Lower lobe of right lung (tissue), 2 donors: ENCODE measurements at regions not wholly inside any gene's neighbourhood (a gene's known extent, or its start where the extent isn't known, plus 50 kb on each side); places are given as distances from the start of the nearest gene placed in this dataset.

Source experiments
- ATAC-seq, 2 donors: fragments of 200-7000 bp; cut with Tn5 transposase; one replicate each; pipeline ENCODE4 v1.9.1; 2020 to 2022; ENCODE audit warnings: mild to moderate bottlenecking in 2 of 2, moderate library complexity in 2 of 2
- DNase-seq: peaks from one replicate; pipeline ENCODE4 v3.0.0-alpha.2; 2020
- H3K27ac ChIP-seq: fragments of 200-600 bp; one replicate; pipeline ENCODE4 v1.8.0; 2022
- H3K27me3 ChIP-seq: fragments of 200-600 bp; one replicate; pipeline ENCODE4 v1.8.0; 2022; ENCODE audit warnings: low read depth
- H3K36me3 ChIP-seq: fragments of 200-600 bp; one replicate; pipeline ENCODE4 v1.8.0; 2022; ENCODE audit warnings: mild to moderate bottlenecking
- H3K4me1 ChIP-seq: fragments of 200-600 bp; one replicate; pipeline ENCODE4 v1.8.0; 2022
- H3K4me3 ChIP-seq: fragments of 200-600 bp; one replicate; pipeline ENCODE4 v1.8.0; 2022; ENCODE audit warnings: mild to moderate bottlenecking
- H3K9me3 ChIP-seq: fragments of 200-600 bp; one replicate; pipeline ENCODE4 v1.8.0; 2022
- intact Hi-C: fragments of 100-400 bp; cut with DNase I; formaldehyde crosslinking; loops from one replicate; pipeline ENCODE4 v1.11.0; 2022
- TF ChIP-seq, protein P1 (sequence below): fragments of 200-600 bp; IDR thresholded peaks from one replicate; pipeline ENCODE4 v1.8.0; 2022; ENCODE audit warnings: antibody characterized with exemption, mild to moderate bottlenecking
- donor health status: DM: no; HTN: yes; CAD: no; lungs with severe emphysema.

DNA sequence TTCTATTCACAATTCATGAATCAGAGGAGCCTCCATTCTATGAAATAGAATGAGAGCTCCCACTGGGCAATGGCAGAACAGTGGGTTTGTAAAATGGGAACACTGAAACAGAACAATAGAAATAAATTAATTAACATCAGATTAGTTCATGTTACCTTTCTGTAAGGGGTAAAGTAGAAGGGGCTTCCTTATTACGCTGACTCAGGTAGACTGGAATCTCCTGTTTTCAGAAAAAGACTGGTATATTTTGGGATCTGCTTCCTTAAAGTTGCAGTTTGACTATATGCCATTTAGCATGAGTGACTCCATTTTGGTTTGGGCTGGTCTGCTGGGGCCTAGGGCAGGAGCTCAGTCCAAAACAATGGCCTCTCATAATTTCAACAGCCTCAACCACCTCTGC is 52.8 kb upstream of the ZFAND3 start:
- Histone ChIP-seq H3K4me3 (no peak overlapping the region), H3K36me3 (no peaks in the 10 kb centered on the region), H3K4me1 (no peaks in the 10 kb centered on the region), H3K27ac (no peak overlapping the region), H3K27me3 (peaks cover 11% of the 10 kb centered on the region), H3K9me3 (no peaks in the 10 kb centered on the region)
- TF ChIP-seq, protein P1, sequence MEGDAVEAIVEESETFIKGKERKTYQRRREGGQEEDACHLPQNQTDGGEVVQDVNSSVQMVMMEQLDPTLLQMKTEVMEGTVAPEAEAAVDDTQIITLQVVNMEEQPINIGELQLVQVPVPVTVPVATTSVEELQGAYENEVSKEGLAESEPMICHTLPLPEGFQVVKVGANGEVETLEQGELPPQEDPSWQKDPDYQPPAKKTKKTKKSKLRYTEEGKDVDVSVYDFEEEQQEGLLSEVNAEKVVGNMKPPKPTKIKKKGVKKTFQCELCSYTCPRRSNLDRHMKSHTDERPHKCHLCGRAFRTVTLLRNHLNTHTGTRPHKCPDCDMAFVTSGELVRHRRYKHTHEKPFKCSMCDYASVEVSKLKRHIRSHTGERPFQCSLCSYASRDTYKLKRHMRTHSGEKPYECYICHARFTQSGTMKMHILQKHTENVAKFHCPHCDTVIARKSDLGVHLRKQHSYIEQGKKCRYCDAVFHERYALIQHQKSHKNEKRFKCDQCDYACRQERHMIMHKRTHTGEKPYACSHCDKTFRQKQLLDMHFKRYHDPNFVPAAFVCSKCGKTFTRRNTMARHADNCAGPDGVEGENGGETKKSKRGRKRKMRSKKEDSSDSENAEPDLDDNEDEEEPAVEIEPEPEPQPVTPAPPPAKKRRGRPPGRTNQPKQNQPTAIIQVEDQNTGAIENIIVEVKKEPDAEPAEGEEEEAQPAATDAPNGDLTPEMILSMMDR = no peak
- ATAC-seq = no peak
- DNase-seq = no peak
- intact Hi-C loops = no loop called here

DNA sequence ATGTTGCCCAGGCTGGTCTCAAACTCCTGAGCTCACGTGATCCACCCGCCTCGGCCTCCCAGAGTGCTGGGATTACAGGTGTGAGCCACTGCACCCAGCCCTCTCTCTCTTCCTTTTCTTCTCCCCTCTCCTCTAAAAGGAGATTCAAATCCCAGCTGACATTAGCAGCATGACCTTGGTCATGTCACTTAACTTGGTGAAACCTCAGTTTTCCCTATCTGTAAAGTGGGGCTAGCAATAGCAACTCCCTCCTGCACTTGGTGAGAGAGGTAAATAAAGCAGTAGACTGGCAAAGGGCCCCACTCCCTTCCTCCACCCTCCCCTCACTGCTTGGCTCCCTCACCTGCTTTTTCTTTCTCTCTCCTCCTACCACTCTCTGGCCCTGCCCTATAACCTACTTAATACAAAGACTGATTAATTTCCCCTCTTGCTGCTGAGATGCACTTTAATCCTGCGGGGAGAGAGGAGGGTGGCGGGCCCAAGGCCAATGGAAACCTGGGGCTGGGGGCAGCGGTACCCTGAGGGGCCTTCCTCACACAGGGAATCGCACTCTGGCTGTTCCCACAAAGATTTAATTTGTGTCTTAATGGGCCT is 54.2 kb upstream of the ZFAND3 start:
- Histone ChIP-seq H3K9me3 (no peaks in the 10 kb centered on the region), H3K27me3 (peaks cover 11% of the 10 kb centered on the region), H3K4me1 (no peaks in the 10 kb centered on the region), H3K27ac (no peak overlapping the region), H3K4me3 (no peak overlapping the region), H3K36me3 (no peaks in the 10 kb centered on the region)
- intact Hi-C loops = no loop called here
- ATAC-seq (no peak), DNase-seq (no peak)
- TF ChIP-seq, protein P1 = no peak

DNA sequence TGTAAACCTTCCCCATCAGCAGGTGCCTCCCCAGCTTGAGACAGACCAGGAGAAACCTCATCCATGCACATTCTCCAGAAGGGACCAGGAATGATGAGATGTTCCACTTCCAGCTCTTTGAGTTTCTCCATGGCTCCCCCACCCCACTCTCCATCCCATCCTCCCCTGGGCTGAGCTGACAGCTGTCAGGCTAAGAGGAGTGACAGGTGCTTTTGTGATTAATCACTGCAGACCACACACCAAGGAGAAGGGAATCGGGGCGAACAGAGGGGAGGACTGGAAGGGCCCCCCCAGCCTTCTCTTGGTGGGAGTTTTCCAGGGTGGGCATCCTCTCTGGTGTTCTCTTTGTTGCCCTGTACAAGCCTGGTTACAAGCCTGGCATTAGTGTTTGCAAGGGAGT is 56.1 kb upstream of the ZFAND3 start:
- H3K27ac ChIP-seq = no peak overlapping the region
- intact Hi-C loops = no loop called here
- H3K36me3 ChIP-seq = no peaks in the 10 kb centered on the region
- TF ChIP-seq, protein P1 = no peak
- H3K9me3 ChIP-seq = no peaks in the 10 kb centered on the region
- peaks cover 11% of the 10 kb centered on the region for H3K27me3 ChIP-seq
- no peak overlapping the region for H3K4me3 ChIP-seq
- DNase-seq (no peak), ATAC-seq (no peak)
- no peaks in the 10 kb centered on the region for H3K4me1 ChIP-seq

DNA sequence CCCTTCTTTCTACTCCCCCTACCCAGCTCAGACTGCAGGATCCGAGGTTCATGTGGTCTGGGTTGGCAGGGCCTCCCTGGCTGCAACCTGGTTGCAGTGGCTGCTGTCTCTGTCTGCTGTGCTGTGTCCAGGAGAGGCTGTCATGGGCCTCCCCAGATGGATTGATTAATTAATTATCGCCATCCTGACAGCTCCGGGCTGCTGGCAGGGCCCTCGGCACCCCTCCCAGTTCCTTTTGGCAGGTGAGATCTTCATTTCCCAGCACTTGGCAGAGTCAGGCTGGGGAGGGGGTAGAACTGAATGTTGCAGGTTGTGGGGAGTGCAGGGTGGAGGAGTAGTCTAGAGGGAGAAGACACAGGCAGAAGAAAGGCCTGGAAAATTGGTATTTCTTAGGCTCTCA is 56.7 kb upstream of the ZFAND3 start:
- no peak overlapping the region for H3K4me3 ChIP-seq
- H3K27me3 ChIP-seq = peaks cover 11% of the 10 kb centered on the region
- no peaks in the 10 kb centered on the region for H3K9me3 ChIP-seq
- intact Hi-C loops = no loop called here
- ATAC-seq (no peak), DNase-seq (no peak)
- H3K27ac ChIP-seq = no peak overlapping the region
- H3K36me3 ChIP-seq = no peaks in the 10 kb centered on the region
- no peaks in the 10 kb centered on the region for H3K4me1 ChIP-seq
- TF ChIP-seq, protein P1 = no peak

DNA sequence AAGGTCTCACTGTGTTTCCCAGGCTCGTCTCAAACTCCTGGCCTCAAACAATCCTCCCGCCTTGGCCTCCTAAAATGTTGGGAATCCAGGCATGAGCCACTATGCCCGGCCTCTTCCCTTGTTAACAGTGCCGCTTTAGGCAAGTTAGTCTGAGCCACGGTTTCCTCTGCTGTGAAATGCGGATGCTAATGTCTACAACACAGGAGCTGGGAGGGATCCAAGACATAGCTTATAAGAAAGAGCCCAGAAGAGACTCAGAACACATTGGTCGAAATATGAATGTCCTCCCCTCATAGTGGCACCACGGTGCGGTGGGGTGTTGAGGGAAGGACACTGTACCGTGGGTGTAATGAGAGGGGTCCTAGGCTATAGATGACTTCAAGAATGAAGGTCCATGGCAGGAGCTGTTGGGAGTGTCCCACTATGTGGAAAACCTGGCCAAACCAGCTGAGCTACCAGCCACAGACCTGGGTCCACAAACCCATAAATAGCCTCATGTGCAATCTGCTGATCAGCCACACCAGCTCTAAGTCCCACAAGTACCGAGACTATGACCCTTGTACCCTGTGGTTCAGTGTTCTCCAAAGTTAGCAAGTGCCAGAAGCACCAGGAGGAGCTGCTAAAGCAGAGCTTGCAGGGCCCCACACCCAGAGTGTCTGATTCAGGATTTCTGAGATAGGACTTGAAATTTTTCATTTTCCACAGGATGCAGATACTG is 57.8 kb upstream of the ZFAND3 start:
- no peaks in the 10 kb centered on the region for H3K9me3 ChIP-seq
- H3K27ac ChIP-seq = no peak overlapping the region
- H3K27me3 ChIP-seq = peaks cover 11% of the 10 kb centered on the region
- ATAC-seq (no peak), DNase-seq (no peak)
- TF ChIP-seq, protein P1 = no peak
- no peaks in the 10 kb centered on the region for H3K36me3 ChIP-seq
- no peaks in the 10 kb centered on the region for H3K4me1 ChIP-seq
- H3K4me3 ChIP-seq = no peak overlapping the region
- intact Hi-C loops = no loop called here
